Transverse colon (tissue), 4 donors: ENCODE measurements at regions not wholly inside any gene's neighbourhood (a gene's known extent, or its start where the extent isn't known, plus 50 kb on each side); places are given as distances from the start of the nearest gene placed in this dataset.

Source experiments
- CTCF ChIP-seq, 5 experiments: fragments of 200-600 bp in 3 of 5; fragments of 450-650 bp in 2 of 5; sonication (generic) in 3 of 5; IDR thresholded peaks; 1 replicate in 2 of 5; 2 replicates in 3 of 5; pipeline ENCODE4 v1.5.1; 2016 to 2017; ENCODE audit warnings: antibody characterized with exemption in 5 of 5, inconsistent platforms in 3 of 5, mild to moderate bottlenecking in 2 of 5, moderate library complexity in 1 of 5
- POLR2AphosphoS5 ChIP-seq, 3 donors: sonication (generic); formaldehyde crosslinking; IDR thresholded peaks; one replicate each; pipeline ENCODE4 v1.6.1; 2016; ENCODE audit warnings: antibody characterized with exemption in 3 of 3

DNA sequence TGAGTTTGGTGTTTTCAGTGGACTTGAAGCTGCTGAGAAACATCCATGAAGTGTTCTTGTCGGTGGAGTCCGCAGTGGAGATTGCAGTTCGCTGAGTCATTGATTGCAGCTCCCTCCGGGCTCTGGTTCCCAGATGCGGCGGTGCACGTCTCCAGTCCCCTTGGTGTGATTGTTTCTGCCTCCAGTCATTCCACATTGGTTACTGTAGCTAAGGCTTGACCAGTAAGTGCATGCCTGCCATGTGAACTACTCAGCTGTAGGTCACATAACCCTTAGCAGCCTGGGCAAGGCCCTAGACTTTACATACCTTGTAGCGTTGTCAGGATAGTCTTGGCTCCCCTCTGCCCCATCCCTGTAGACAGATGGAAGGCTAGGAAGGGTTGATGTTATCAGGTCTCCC lies 53.8 kb upstream of the CLCN4 start:
- TF ChIP-seq POLR2AphosphoS5 (IDR thresholded peaks at IDR 0.05), result no peak
- no peak for TF ChIP-seq CTCF (IDR thresholded peaks at IDR 0.05)
